Small intestine (tissue), 7 donors: ENCODE measurements at regions not wholly inside any gene's neighbourhood (a gene's known extent, or its start where the extent isn't known, plus 50 kb on each side); places are given as distances from the start of the nearest gene placed in this dataset.

Source experiments
- DNase-seq, 2 donors: peaks; one replicate each; pipeline versions ENCODE4 v3.0.0 to v3.0.0-alpha.2; 2013
- FAIRE-seq: peaks from 2 replicates; lab custom pipeline; 2012; peaks lifted over from hg19 to GRCh38; lab: Jason Lieb, UNC
- H3K27ac ChIP-seq, 3 donors: one replicate each; pipeline ENCODE4 v1.5.1; 2013; ENCODE audit warnings: low read length in 2 of 3, mild to moderate bottlenecking in 2 of 3, control low read depth in 1 of 3, inconsistent platforms in 1 of 3, low read depth in 1 of 3, moderate library complexity in 1 of 3
- H3K27me3 ChIP-seq, 3 donors: one replicate each; pipeline ENCODE4 v1.6.1; 2013; ENCODE audit warnings: low read length in 3 of 3, inconsistent platforms in 1 of 3; ENCODE audit not compliant: control insufficient read depth in 3 of 3, insufficient read depth in 3 of 3
- H3K36me3 ChIP-seq, 3 donors: one replicate each; pipeline ENCODE4 v1.6.1; 2013; ENCODE audit warnings: low read length in 3 of 3, inconsistent platforms in 1 of 3, low read depth in 1 of 3, mild to moderate bottlenecking in 1 of 3, moderate library complexity in 1 of 3; ENCODE audit not compliant: control insufficient read depth in 3 of 3, insufficient read depth in 2 of 3
- H3K4me1 ChIP-seq, 3 donors: one replicate each; pipeline ENCODE4 v1.6.1; 2013; ENCODE audit warnings: low read length in 2 of 3, inconsistent platforms in 1 of 3, low read depth in 1 of 3, mild to moderate bottlenecking in 1 of 3, moderate library complexity in 1 of 3; ENCODE audit not compliant: control insufficient read depth in 3 of 3, insufficient read depth in 2 of 3
- H3K4me3 ChIP-seq, 3 donors: one replicate each; pipeline ENCODE4 v1.5.1; 2013; ENCODE audit warnings: low read length in 3 of 3, control low read depth in 1 of 3, inconsistent platforms in 1 of 3, low read depth in 1 of 3, mild to moderate bottlenecking in 1 of 3, moderate library complexity in 1 of 3
- H3K9me3 ChIP-seq, 2 donors: one replicate each; pipeline ENCODE4 v1.6.1; 2013; ENCODE audit warnings: low read depth in 1 of 2, low read length in 1 of 2; ENCODE audit not compliant: control insufficient read depth in 2 of 2, insufficient read depth in 1 of 2
- WGBS, 3 donors: extraction: QIAGEN DNeasy Blood & Tissue Kit; methylation state at CpG; one replicate each; pipeline ENCODE4 v1.1.7; 2013; 5-methylcytosine and 5-hydroxymethylcytosine counted together
- donor health status: healthy with polysubstance abuse.
- donor health status: control.
- donor health status: control.
- donor health status: Bipolar disorder and iron deficiency.
- donor health status: healthy.

GRCh38 chr14:35224615-35225014, 67.6 kb upstream of the PSMA6 start:
- Histone ChIP-seq H3K36me3 (no peaks in the 10 kb centered on the region), H3K27me3 (no peaks in the 10 kb centered on the region), H3K9me3 (no peaks in the 10 kb centered on the region), H3K4me3 (no peak overlapping the region), H3K27ac (no peak overlapping the region), H3K4me1 (no peaks in the 10 kb centered on the region)
- 34 to 57% (median 57%) methylated on average over 2 of the region's 2 CpGs for WGBS, 3 donors
- no peak for DNase-seq
- FAIRE-seq: no peak

DNA sequence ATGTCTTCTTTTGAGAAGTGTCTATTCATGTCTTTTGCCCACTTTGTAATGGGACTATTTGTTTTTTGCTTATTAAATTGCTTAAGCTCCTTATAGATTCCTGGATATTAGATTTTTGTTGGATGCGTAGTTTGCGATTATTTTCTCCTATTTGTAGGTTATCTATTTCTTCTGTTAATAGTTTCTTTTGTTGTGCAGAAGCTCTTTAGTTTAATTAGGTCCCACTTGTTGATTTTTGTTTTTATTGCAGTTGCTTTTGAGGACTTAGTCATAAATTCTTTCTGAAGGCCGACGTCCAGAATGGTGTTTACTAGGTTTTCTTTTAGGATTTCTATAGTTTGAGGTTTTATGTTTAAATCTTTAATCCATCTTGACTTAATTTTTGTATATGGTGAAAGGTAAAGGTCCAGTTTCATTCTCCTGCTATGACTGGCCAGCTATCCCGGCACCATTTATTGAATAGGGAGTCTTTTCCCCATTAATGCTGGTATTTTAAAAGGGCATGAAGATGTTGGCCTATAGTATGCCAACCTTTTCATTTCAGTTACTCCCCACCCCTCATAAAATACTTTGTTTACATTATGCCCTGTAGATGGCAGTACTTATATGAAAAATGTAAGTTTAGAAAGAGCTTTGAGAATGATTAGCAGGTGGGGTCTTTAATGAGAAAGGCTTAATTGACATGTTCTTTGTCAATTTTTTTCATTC, 62.9 kb upstream of the PSMA6 start:
- H3K36me3 ChIP-seq: no peaks in the 10 kb centered on the region
- H3K27me3 ChIP-seq: no peaks in the 10 kb centered on the region
- no peak for FAIRE-seq
- no peak overlapping the region for H3K4me3 ChIP-seq
- H3K4me1 ChIP-seq: no peaks in the 10 kb centered on the region
- no peak overlapping the region for H3K27ac ChIP-seq
- DNase-seq: peak in 1 of 2 donors; percentile 46
- no peaks in the 10 kb centered on the region for H3K9me3 ChIP-seq
- WGBS, 3 donors: 66 to 79% (median 75%) methylated on average over 5 of the region's 5 CpGs

DNA sequence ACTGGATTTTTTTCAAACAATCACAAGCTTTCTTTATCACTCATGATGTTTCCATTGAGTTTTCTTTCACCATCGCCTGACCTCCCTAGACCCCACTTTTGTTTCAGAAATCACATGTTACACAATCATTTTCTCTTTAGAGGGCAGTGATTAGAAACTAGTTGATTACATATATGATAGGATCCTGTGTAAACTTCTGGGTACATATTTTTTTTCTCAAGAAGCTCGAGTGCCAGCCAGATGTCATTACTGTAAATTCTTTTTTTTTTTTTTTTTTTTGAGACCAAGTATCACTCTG, 62.4 kb upstream of the PSMA6 start:
- Histone ChIP-seq H3K4me3 (no peak overlapping the region), H3K4me1 (no peaks in the 10 kb centered on the region), H3K9me3 (no peaks in the 10 kb centered on the region), H3K27ac (no peak overlapping the region), H3K27me3 (no peaks in the 10 kb centered on the region), H3K36me3 (no peaks in the 10 kb centered on the region)
- FAIRE-seq (no peak), DNase-seq (peak in 1 of 2 donors; percentile 14)
- WGBS, 3 donors: 66 to 71% (median 68%) methylated on average over 2 of the region's 2 CpGs

- Histone ChIP-seq H3K4me1 (no peaks in the 10 kb centered on the region), H3K27me3 (no peaks in the 10 kb centered on the region), H3K4me3 (no peak overlapping the region), H3K9me3 (no peaks in the 10 kb centered on the region), H3K36me3 (no peaks in the 10 kb centered on the region), H3K27ac (no peak overlapping the region)
- DNase-seq (peak in 1 of 2 donors; percentile 13), FAIRE-seq (no peak)
- WGBS, 3 donors: 40 to 49% (median 45%) methylated on average over 2 of the region's 2 CpGs
Observed at GRCh38 chr14:35231207-35231760, 60.9 kb upstream of the PSMA6 start.

DNA sequence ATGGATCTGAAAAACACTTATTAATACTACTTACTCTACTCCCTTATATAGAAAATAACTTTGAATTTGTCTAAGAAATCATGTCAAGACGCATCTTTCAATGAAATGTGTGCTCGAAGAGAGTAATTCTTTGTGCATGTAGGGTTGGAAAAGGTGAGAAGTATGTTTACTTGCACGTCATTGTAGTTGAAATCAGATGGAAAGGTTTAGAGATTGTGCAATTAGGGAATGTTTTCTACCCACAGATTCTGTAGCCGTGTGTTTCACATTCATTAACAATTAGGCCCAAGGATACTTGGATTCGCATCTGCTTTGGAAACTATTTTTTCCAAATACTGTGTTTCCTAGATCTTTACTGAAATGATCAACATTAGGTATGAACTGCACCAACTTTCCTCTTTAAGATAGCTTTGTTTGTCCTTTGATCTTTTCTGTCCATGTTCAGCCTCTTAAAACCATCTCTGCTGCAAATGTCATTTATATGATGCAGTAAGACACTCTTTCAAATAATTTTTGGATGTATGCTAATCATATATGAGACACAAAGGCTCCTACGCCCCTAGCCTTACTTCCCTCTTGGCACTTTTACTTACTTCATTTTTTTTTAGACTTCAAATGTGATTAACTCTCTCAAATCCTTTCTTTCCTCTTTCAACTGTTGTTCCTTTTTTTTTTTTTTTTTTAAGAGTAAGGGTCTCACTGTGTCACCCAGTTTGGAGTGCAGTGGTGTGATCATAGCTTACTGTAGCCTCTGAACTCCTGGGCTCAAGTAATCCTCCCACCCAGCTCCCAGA, 58.0 kb upstream of the PSMA6 start:
- Histone ChIP-seq H3K9me3 (no peaks in the 10 kb centered on the region), H3K36me3 (peaks cover 0 to 2% (median 0%) of the 10 kb centered on the region in 3 donors), H3K27me3 (no peaks in the 10 kb centered on the region), H3K4me1 (no peaks in the 10 kb centered on the region), H3K27ac (no peak overlapping the region), H3K4me3 (no peak overlapping the region)
- FAIRE-seq (no peak), DNase-seq (no peak)
- 71 to 72% (median 71%) methylated on average over 6 of the region's 6 CpGs for WGBS, 3 donors

DNA sequence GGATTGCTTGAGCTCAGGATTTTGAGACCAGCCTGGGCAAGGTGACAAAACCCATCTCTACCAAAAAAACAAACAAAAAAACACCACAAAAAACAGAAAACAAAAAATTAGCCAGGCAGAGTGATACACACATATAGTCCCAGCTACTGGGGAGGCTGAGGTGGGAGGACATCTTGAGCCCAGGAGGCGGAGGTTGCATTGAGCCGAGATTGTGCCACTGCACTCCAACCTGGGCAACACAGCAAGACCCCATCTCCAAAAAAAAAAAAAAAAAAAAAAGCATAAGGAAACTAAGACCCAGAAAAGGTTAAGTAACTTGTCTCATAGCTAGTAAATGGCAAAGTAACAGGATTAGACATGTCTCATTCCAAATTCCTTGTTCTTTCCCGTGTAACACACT, 56.3 kb upstream of the PSMA6 start:
- no peak for FAIRE-seq
- no peaks in the 10 kb centered on the region for H3K9me3 ChIP-seq
- no peaks in the 10 kb centered on the region for H3K4me1 ChIP-seq
- no peak for DNase-seq
- H3K27ac ChIP-seq: no peak overlapping the region
- H3K36me3 ChIP-seq: peaks cover 0 to 2% (median 0%) of the 10 kb centered on the region in 3 donors
- no peaks in the 10 kb centered on the region for H3K27me3 ChIP-seq
- no peak overlapping the region for H3K4me3 ChIP-seq
- 92 to 97% (median 97%) methylated on average over 3 of the region's 3 CpGs for WGBS, 3 donors

GRCh38 chr14:35236806-35237205, 55.4 kb upstream of the PSMA6 start:
- DNase-seq (no peak), FAIRE-seq (no peak)
- no peak overlapping the region for H3K4me3 ChIP-seq
- H3K4me1 ChIP-seq: no peaks in the 10 kb centered on the region
- no peak overlapping the region for H3K27ac ChIP-seq
- no peaks in the 10 kb centered on the region for H3K9me3 ChIP-seq
- H3K27me3 ChIP-seq: no peaks in the 10 kb centered on the region
- H3K36me3 ChIP-seq: peaks cover 0 to 4% (median 0%) of the 10 kb centered on the region in 3 donors
- WGBS, 3 donors: 89 to 96% (median 90%) methylated on average over 2 of the region's 2 CpGs

DNA sequence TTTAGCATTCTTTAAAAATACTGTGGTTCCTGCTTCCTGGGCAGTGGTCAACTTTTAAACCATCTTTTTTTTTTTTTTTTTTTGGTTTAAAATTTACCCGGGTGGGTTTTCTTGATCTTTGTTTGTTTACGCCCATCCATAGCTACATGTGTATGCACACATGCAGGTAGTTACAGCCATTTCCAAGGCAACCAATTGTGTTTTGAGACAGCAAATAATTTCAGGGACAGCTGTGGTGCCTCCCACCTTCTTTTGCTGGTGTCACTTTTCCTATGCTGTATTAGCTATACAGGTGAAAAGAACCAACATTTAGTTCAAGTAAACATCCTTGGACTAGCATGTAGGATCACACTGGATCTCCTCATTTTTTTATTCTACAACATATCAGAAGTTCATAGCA, 52.0 kb upstream of the PSMA6 start:
- no peaks in the 10 kb centered on the region for H3K4me1 ChIP-seq
- no peaks in the 10 kb centered on the region for H3K9me3 ChIP-seq
- no peak overlapping the region for H3K27ac ChIP-seq
- no peak overlapping the region for H3K4me3 ChIP-seq
- DNase-seq (no peak), FAIRE-seq (no peak)
- peaks cover 0 to 4% (median 0%) of the 10 kb centered on the region in 3 donors for H3K36me3 ChIP-seq
- 66 to 81% (median 72%) methylated on average over 2 of the region's 2 CpGs for WGBS, 3 donors
- no peaks in the 10 kb centered on the region for H3K27me3 ChIP-seq
